BE2C (cell line): ENCODE measurements at regions not wholly inside any gene's neighbourhood (a gene's known extent, or its start where the extent isn't known, plus 50 kb on each side); places are given as distances from the start of the nearest gene placed in this dataset.
"Not testable (repeated sequence)": the region's sequence is repeated elsewhere in the genome, so short reads cannot be mapped to it uniquely, and the experiment has no call there.

Experiments used
- DNase-seq: peaks from one replicate; pipeline ENCODE4 v3.0.0-alpha.2; 2020
- H3K27me3 ChIP-seq: fragments of 250-450 bp; sonication (Bioruptor Pico); 2 replicates; pipeline ENCODE4 v1.5.1; 2020; ENCODE audit warnings: mild to moderate bottlenecking
- H3K36me3 ChIP-seq: fragments of 250-450 bp; sonication (Bioruptor Pico); 2 replicates; pipeline ENCODE4 v1.5.1; 2020; ENCODE audit warnings: mild to moderate bottlenecking
- H3K4me1 ChIP-seq: fragments of 250-450 bp; sonication (Bioruptor Pico); 2 replicates; pipeline ENCODE4 v1.5.1; 2020
- H3K4me3 ChIP-seq: 2 replicates; pipeline ENCODE4 v1.5.1; 2011; ENCODE audit warnings: low read depth, low read length
- H3K9me3 ChIP-seq: fragments of 250-450 bp; sonication (Bioruptor Pico); 2 replicates; pipeline ENCODE4 v1.5.1; 2020
- TF ChIP-seq, protein P1 (sequence below): IDR thresholded peaks from 2 replicates; pipeline ENCODE4 v1.5.1; 2012; ENCODE audit warnings: mild to moderate bottlenecking, low read depth, low read length

- no peak overlapping the region for H3K4me3 ChIP-seq
- no peaks in the 10 kb centered on the region for H3K9me3 ChIP-seq
- DNase-seq: no peak
- TF ChIP-seq, protein P1, sequence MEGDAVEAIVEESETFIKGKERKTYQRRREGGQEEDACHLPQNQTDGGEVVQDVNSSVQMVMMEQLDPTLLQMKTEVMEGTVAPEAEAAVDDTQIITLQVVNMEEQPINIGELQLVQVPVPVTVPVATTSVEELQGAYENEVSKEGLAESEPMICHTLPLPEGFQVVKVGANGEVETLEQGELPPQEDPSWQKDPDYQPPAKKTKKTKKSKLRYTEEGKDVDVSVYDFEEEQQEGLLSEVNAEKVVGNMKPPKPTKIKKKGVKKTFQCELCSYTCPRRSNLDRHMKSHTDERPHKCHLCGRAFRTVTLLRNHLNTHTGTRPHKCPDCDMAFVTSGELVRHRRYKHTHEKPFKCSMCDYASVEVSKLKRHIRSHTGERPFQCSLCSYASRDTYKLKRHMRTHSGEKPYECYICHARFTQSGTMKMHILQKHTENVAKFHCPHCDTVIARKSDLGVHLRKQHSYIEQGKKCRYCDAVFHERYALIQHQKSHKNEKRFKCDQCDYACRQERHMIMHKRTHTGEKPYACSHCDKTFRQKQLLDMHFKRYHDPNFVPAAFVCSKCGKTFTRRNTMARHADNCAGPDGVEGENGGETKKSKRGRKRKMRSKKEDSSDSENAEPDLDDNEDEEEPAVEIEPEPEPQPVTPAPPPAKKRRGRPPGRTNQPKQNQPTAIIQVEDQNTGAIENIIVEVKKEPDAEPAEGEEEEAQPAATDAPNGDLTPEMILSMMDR: no peak
- no peaks in the 10 kb centered on the region for H3K4me1 ChIP-seq
- no peaks in the 10 kb centered on the region for H3K36me3 ChIP-seq
- no peaks in the 10 kb centered on the region for H3K27me3 ChIP-seq
Measured at GRCh38 chr2:143840194-143840593, 679.7 kb downstream of the ZEB2 start.

- H3K4me3 ChIP-seq: no peak overlapping the region
- TF ChIP-seq, protein P1: no peak
- H3K27me3 ChIP-seq: no peaks in the 10 kb centered on the region
- no peaks in the 10 kb centered on the region for H3K4me1 ChIP-seq
- no peaks in the 10 kb centered on the region for H3K36me3 ChIP-seq
- DNase-seq: no peak
- H3K9me3 ChIP-seq: no peaks in the 10 kb centered on the region
Measured at GRCh38 chr2:143839456-143839855, 680.5 kb downstream of the ZEB2 start.

DNA sequence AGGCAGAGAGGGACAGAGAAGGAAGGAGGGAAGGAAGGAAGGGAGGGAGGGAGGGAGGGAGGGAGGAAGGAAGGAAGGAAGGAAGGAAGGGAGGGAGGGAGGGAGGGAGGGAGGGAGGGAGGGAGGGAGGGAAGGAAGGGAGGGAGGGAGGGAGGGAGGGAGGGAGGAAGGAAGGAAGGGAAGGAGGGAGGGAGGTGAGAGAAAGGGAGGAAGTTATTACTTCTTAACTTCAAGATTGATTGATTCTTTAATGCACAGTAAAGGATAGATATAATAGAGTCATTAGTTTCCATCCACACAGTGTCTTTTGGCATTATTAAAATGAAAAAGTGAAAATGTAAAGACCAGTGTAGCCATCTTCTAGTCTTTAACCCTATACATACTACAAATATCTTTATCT, 682.9 kb downstream of the ZEB2 start:
- DNase-seq, H3K27me3 ChIP-seq: not testable (repeated sequence)

DNA sequence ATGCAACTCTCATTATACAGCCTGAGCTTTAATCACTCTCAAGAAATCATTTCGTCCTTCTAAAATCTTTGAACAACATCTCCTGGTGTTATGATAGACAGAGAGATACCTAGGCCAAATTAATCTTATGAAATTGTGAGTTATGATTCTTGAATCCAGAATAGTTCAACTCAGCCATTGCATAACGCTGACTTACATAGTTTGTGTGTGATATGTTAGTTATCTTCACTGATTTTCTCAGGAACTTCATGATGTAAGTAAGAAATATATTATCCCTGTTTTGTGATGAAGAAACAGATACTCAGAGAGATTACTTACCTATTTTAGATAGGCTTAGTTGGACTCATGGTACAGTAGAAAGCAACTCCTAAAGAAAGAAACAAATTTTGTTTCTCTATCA, 684.4 kb downstream of the ZEB2 start:
- Histone ChIP-seq H3K27me3 (no peaks in the 10 kb centered on the region), H3K4me1 (no peaks in the 10 kb centered on the region), H3K36me3 (no peaks in the 10 kb centered on the region), H3K9me3 (no peaks in the 10 kb centered on the region), H3K4me3 (no peak overlapping the region)
- TF ChIP-seq, protein P1: no peak
- no peak for DNase-seq

More for the DNA sequence above, 682.9 kb downstream of the ZEB2 start:
- H3K9me3 ChIP-seq, H3K4me1 ChIP-seq, H3K4me3 ChIP-seq, H3K36me3 ChIP-seq: not testable (repeated sequence)

DNA sequence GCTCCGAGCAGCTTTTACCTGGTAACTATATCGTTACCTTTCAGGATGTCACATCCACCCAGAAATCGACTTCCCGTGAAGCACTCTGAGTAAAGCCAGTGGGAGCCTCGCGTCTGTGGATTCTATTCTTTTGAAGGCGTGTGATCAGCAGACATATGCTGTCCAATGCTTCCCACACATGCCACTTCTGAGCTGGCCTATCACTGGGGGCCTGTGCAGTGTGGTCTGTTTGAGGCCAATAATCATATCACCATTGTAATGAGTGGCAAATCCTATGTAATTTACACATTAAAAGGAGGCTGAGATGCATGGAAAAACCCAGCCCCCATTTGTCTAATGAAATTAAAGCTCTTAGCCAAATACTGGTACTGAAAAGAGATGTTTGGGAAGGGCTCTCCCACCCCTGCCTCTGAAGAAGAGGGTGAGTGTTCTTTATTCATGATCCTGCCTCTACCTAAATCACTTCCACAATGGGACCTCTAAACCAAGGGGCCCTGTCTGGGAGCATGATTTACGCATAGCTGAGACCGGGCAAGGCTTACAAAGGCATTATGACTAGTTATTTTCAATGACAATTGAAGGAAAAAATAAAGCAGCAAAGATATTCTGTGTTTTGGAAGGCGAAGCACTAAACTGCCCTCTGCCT, 686.8 kb downstream of the ZEB2 start:
- TF ChIP-seq, protein P1: no peak
- Histone ChIP-seq H3K36me3 (no peaks in the 10 kb centered on the region), H3K4me3 (no peak overlapping the region), H3K9me3 (no peaks in the 10 kb centered on the region), H3K27me3 (no peaks in the 10 kb centered on the region), H3K4me1 (no peaks in the 10 kb centered on the region; the same call in 1 of the 2 replicates)
- DNase-seq: no peak

DNA sequence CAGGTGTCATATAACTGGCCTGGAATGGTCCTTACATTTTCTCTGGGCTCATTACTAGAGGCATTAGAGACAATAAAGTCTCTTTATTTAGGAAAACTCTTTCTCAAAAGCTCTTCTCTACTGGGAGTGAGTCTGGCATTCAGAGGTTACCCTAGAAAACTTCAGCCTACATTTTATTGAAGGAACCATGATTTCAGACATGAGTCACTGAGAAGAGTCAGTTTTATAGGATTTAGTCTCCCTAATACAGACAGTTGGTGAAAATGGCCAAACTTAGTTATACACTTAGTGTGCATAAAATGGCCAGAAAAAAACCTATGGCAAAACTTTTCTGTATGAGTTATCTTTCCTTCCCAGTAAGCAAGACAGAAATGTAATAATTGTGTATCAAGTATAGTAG, 689.4 kb downstream of the ZEB2 start:
- TF ChIP-seq, protein P1: no peak
- no peak overlapping the region for H3K4me3 ChIP-seq
- no peaks in the 10 kb centered on the region for H3K9me3 ChIP-seq
- no peaks in the 10 kb centered on the region for H3K36me3 ChIP-seq
- no peaks in the 10 kb centered on the region; the same call in none of the 2 replicates for H3K4me1 ChIP-seq
- DNase-seq: no peak
- H3K27me3 ChIP-seq: no peaks in the 10 kb centered on the region
